ENCODE measurements at regions not wholly inside any gene's neighbourhood (a gene's known extent, or its start where the extent isn't known, plus 50 kb on each side); places are given as distances from the start of the nearest gene placed in this dataset.
"Not testable (repeated sequence)": the region's sequence is repeated elsewhere in the genome, so short reads cannot be mapped to it uniquely, and the experiment has no call there.

GRCh38 chr3:106840319-106840718 lies 536.9 kb upstream of the CCDC54 start:
- no peak for DNase-seq

- no peak for DNase-seq
Measured at GRCh38 chr3:106842151-106842550, 535.1 kb upstream of the CCDC54 start.

GRCh38 chr3:106844638-106845037 lies 532.6 kb upstream of the CCDC54 start:
- no peak for DNase-seq

- no peak for DNase-seq
Measured at GRCh38 chr3:106848099-106848498, 529.1 kb upstream of the CCDC54 start.

- DNase-seq, result no peak
Measured at GRCh38 chr3:106850437-106850836, 526.8 kb upstream of the CCDC54 start.

GRCh38 chr3:106858321-106858720 lies 518.9 kb upstream of the CCDC54 start:
- DNase-seq, result not testable (repeated sequence)

- DNase-seq, result no peak
Measured at GRCh38 chr3:106860182-106860581, 517.1 kb upstream of the CCDC54 start.

GRCh38 chr3:106862067-106862466 lies 515.2 kb upstream of the CCDC54 start:
- DNase-seq, result no peak

- no peak for DNase-seq
Measured at GRCh38 chr3:106877627-106878026, 499.6 kb upstream of the CCDC54 start.

GRCh38 chr3:106880206-106880605 lies 497.0 kb upstream of the CCDC54 start:
- DNase-seq, result no peak

GRCh38 chr3:106881186-106881585 lies 496.1 kb upstream of the CCDC54 start:
- no peak for DNase-seq

GRCh38 chr3:106882297-106882696 lies 494.9 kb upstream of the CCDC54 start:
- DNase-seq, result no peak

GRCh38 chr3:106906074-106906473 lies 471.2 kb upstream of the CCDC54 start:
- DNase-seq, result no peak

GRCh38 chr3:106908181-106908938 lies 468.9 kb upstream of the CCDC54 start:
- no peak for DNase-seq

GRCh38 chr3:106913111-106913698 lies 464.0 kb upstream of the CCDC54 start:
- no peak for DNase-seq

- no peak for DNase-seq
Measured at GRCh38 chr3:106913966-106914365, 463.3 kb upstream of the CCDC54 start.

GRCh38 chr3:106920609-106921008 lies 456.6 kb upstream of the CCDC54 start:
- no peak for DNase-seq

GRCh38 chr3:106929081-106929480 lies 448.2 kb upstream of the CCDC54 start:
- DNase-seq, result no peak

GRCh38 chr3:106930086-106930485 lies 447.2 kb upstream of the CCDC54 start:
- no peak for DNase-seq

- no peak for DNase-seq
Measured at GRCh38 chr3:106931904-106932303, 445.3 kb upstream of the CCDC54 start.

- DNase-seq, result no peak
Measured at GRCh38 chr3:106936337-106936736, 440.9 kb upstream of the CCDC54 start.

- DNase-seq, result no peak
Measured at GRCh38 chr3:106942051-106942450, 435.2 kb upstream of the CCDC54 start.

GRCh38 chr3:106943071-106943470 lies 434.2 kb upstream of the CCDC54 start:
- DNase-seq, result no peak

GRCh38 chr3:106945435-106945834 lies 431.8 kb upstream of the CCDC54 start:
- DNase-seq, result no peak

GRCh38 chr3:106946866-106947265 lies 430.4 kb upstream of the CCDC54 start:
- DNase-seq, result no peak

Measured in NCI-H146 (cell line).